Keratinocyte (primary cell): ENCODE measurements at regions not wholly inside any gene's neighbourhood (a gene's known extent, or its start where the extent isn't known, plus 50 kb on each side); places are given as distances from the start of the nearest gene placed in this dataset.

ENCODE experiments used
- DNase-seq: peaks from one replicate; pipeline ENCODE4 v3.0.0-alpha.2; 2011; ENCODE audit warnings: low read depth, missing footprints, low spot score
- FAIRE-seq: peaks from 2 replicates; lab custom pipeline; 2011; peaks lifted over from hg19 to GRCh38; lab: Jason Lieb, UNC
- H2AFZ ChIP-seq: 2 replicates; pipeline ENCODE4 v1.6.0; 2012; ENCODE audit warnings: low read length, control low read depth, inconsistent platforms; ENCODE audit not compliant: control insufficient read depth
- H3K27ac ChIP-seq: 2 replicates; pipeline ENCODE4 v1.5.1; 2011; ENCODE audit warnings: low read length; ENCODE audit not compliant: control insufficient read depth, insufficient read depth
- H3K27me3 ChIP-seq: 3 replicates; pipeline ENCODE4 v1.6.0; 2011; ENCODE audit warnings: low read length; ENCODE audit not compliant: control insufficient read depth, insufficient read depth; ENCODE audit errors: extremely low read depth
- H3K36me3 ChIP-seq, 2 experiments: 2 replicates in 1 of 2; 3 replicates in 1 of 2; pipeline ENCODE4 v1.5.1; 2011; ENCODE audit warnings: low read length in 2 of 2, mild to moderate bottlenecking in 1 of 2; ENCODE audit not compliant: control insufficient read depth in 2 of 2, insufficient read depth in 2 of 2; ENCODE audit errors: extremely low read depth in 1 of 2
- H3K4me1 ChIP-seq: 3 replicates; pipeline ENCODE4 v1.5.1; 2011; ENCODE audit warnings: low read length; ENCODE audit not compliant: control insufficient read depth, insufficient read depth; ENCODE audit errors: extremely low read depth
- H3K4me2 ChIP-seq: 3 replicates; pipeline ENCODE4 v1.6.0; 2011; ENCODE audit warnings: low read depth, low read length; ENCODE audit not compliant: control insufficient read depth, insufficient read depth; ENCODE audit errors: extremely low read depth
- H3K4me3 ChIP-seq, 3 experiments: fragments of 200-600 bp in 1 of 3; sonication (generic) in 1 of 3; 2 replicates in 2 of 3; 3 replicates in 1 of 3; pipeline ENCODE4 v1.5.1; 2011 to 2016; ENCODE audit warnings: low read length in 3 of 3, mild to moderate bottlenecking in 3 of 3, control low read depth in 2 of 3, inconsistent platforms in 1 of 3, low read depth in 1 of 3, mixed read lengths in 1 of 3, mixed run types in 1 of 3, moderate library complexity in 1 of 3; ENCODE audit not compliant: control insufficient read depth in 2 of 3, insufficient read depth in 2 of 3; ENCODE audit errors: extremely low read depth in 1 of 3
- H3K79me2 ChIP-seq: 2 replicates; pipeline ENCODE4 v1.6.0; 2012; ENCODE audit warnings: low read length; ENCODE audit not compliant: control insufficient read depth, insufficient read depth
- H3K9ac ChIP-seq: 3 replicates; pipeline ENCODE4 v1.6.0; 2011; ENCODE audit warnings: low read length; ENCODE audit not compliant: control insufficient read depth, insufficient read depth; ENCODE audit errors: extremely low read depth
- H3K9me1 ChIP-seq: 3 replicates; pipeline ENCODE4 v1.6.0; 2011; ENCODE audit warnings: low read length; ENCODE audit not compliant: control insufficient read depth, insufficient read depth; ENCODE audit errors: extremely low read depth
- H3K9me3 ChIP-seq: 2 replicates; pipeline ENCODE4 v1.5.1; 2012; ENCODE audit warnings: low read depth, low read length; ENCODE audit not compliant: control insufficient read depth
- H4K20me1 ChIP-seq: 3 replicates; pipeline ENCODE4 v1.6.0; 2011; ENCODE audit warnings: low read length; ENCODE audit not compliant: control insufficient read depth, insufficient read depth; ENCODE audit errors: extremely low read depth
- EZH2 ChIP-seq: IDR thresholded peaks from one replicate; pipeline ENCODE4 v1.6.1; 2012; ENCODE audit warnings: inconsistent platforms, mild to moderate bottlenecking, low read length, moderate library complexity
- dilution Hi-C: fragments of 300-500 bp; cut with MboI; formaldehyde crosslinking; loops from one replicate; pipeline ENCODE4 v1.7.0; 2020; ENCODE audit warnings: low sequenced_read_pairs; ENCODE audit not compliant: extremely low pct_ligation_motif_present
- TF ChIP-seq, protein P1 (sequence below), 3 experiments: IDR thresholded peaks in 1 of 3; conservative IDR thresholded peaks in 1 of 3; optimal IDR thresholded peaks in 1 of 3; 2 replicates in 2 of 3; 3 replicates in 1 of 3; pipeline versions ENCODE3 to v1.5.1; 2011; ENCODE audit warnings: low read length in 3 of 3, mild to moderate bottlenecking in 3 of 3, moderate library complexity in 2 of 3, control low read depth in 1 of 3, inconsistent platforms in 1 of 3; ENCODE audit not compliant: insufficient read depth in 2 of 3; ENCODE audit errors: extremely low read depth in 1 of 3

DNA sequence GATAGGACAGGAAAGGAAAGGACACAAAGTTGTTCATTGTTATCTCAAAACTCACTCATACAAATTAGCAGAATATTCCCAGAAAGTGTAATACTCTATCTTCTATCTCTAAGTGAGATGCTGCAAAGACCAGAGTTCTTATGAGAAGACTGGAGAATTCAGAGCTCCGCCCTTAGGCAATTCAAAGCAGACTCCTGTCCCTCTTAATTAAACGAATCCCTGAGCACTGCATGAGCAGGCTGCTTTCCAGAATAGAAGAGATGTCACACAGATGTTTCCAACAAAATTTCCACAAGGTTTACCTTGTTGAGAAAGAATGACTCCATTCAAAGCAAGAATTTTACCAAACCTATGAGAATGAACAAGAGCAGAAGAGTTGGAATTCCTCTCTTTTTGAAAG, 630.8 kb upstream of the INTU start:
- dilution Hi-C loops: no loop called here

DNA sequence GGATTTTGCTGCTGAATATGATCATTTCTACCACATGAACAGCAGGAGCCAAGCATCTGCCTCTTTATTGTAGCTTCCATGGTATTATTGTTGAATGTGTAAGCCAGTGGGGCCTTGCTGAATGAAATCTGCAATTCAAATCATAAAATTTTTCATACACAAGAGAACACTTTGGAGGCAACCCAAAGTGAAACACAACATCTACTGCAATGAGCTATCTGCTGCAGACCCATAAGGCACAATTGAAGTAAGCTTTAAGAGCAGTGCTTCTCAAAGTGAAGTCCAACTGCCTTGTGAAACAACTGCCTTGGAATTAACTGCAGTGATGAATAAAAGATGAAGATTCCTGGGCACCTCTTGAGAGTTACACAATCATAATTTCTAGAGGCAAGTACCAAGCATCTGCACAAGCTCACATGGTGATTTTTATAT, 626.3 kb upstream of the INTU start:
- no peaks in the 10 kb centered on the region for H3K4me1 ChIP-seq
- no peak overlapping the region for H3K4me3 ChIP-seq
- H2AFZ ChIP-seq: no peak overlapping the region
- no peak overlapping the region for H3K27ac ChIP-seq
- no peaks in the 10 kb centered on the region for H3K9me3 ChIP-seq
- H3K4me2 ChIP-seq: no peak overlapping the region
- DNase-seq (no peak), FAIRE-seq (no peak)
- H3K36me3 ChIP-seq: no peaks in the 10 kb centered on the region
- H3K79me2 ChIP-seq: no peaks in the 10 kb centered on the region
- H3K9ac ChIP-seq: no peak overlapping the region
- dilution Hi-C loops: no loop called here
- no peaks in the 10 kb centered on the region for H4K20me1 ChIP-seq
- no peak for TF ChIP-seq EZH2
- TF ChIP-seq, protein P1, sequence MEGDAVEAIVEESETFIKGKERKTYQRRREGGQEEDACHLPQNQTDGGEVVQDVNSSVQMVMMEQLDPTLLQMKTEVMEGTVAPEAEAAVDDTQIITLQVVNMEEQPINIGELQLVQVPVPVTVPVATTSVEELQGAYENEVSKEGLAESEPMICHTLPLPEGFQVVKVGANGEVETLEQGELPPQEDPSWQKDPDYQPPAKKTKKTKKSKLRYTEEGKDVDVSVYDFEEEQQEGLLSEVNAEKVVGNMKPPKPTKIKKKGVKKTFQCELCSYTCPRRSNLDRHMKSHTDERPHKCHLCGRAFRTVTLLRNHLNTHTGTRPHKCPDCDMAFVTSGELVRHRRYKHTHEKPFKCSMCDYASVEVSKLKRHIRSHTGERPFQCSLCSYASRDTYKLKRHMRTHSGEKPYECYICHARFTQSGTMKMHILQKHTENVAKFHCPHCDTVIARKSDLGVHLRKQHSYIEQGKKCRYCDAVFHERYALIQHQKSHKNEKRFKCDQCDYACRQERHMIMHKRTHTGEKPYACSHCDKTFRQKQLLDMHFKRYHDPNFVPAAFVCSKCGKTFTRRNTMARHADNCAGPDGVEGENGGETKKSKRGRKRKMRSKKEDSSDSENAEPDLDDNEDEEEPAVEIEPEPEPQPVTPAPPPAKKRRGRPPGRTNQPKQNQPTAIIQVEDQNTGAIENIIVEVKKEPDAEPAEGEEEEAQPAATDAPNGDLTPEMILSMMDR (optimal IDR thresholded peaks at IDR 0.05 in 1 of 3, IDR thresholded peaks at IDR 0.05 in 1 of 3, conservative IDR thresholded peaks at IDR 0.05 in 1 of 3; ENCODE audit: extremely low read depth in 1 of 3, insufficient read depth in 2 of 3, low read length in 3 of 3): no peak
- H3K9me1 ChIP-seq: no peaks in the 10 kb centered on the region
- H3K27me3 ChIP-seq: no peaks in the 10 kb centered on the region

More for the DNA sequence above, 630.8 kb upstream of the INTU start:
- H3K9me1 ChIP-seq: no peaks in the 10 kb centered on the region
- no peaks in the 10 kb centered on the region for H3K27me3 ChIP-seq
- no peak overlapping the region for H3K27ac ChIP-seq
- H3K4me1 ChIP-seq: no peaks in the 10 kb centered on the region
- no peak for TF ChIP-seq EZH2
- no peaks in the 10 kb centered on the region for H3K36me3 ChIP-seq
- DNase-seq: no peak
- no peak overlapping the region for H3K4me2 ChIP-seq
- no peak overlapping the region for H3K9ac ChIP-seq
- H4K20me1 ChIP-seq: no peaks in the 10 kb centered on the region
- no peak overlapping the region for H2AFZ ChIP-seq
- H3K9me3 ChIP-seq: no peaks in the 10 kb centered on the region
- H3K4me3 ChIP-seq: no peak overlapping the region
- no peaks in the 10 kb centered on the region for H3K79me2 ChIP-seq
- no peak for FAIRE-seq

DNA sequence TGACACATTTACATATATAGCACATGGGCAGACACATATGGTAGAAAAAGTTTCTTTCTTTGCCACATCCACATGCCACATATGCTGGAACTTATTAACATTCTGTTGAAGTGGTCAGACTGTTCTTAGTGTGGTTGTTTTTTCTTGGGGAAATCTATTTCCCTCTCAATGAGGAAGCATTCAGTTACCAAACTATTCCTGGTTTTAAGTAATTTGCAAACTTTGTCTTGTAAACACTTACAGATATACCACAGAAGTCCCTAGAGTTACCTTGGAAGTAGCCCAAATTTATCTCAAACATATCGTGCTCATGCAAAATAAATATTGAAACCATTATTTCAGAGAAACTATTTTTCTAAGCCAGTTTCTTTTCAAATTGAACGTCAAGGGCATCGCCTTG, 625.5 kb upstream of the INTU start:
- H3K4me1 ChIP-seq: no peaks in the 10 kb centered on the region
- no peaks in the 10 kb centered on the region for H3K9me3 ChIP-seq
- H3K4me2 ChIP-seq: no peak overlapping the region
- no peak overlapping the region for H3K27ac ChIP-seq
- no peaks in the 10 kb centered on the region for H4K20me1 ChIP-seq
- no peaks in the 10 kb centered on the region for H3K36me3 ChIP-seq
- no peaks in the 10 kb centered on the region for H3K9me1 ChIP-seq
- FAIRE-seq: no peak
- dilution Hi-C loops: no loop called here
- H3K79me2 ChIP-seq: no peaks in the 10 kb centered on the region
- no peaks in the 10 kb centered on the region for H3K27me3 ChIP-seq
- no peak for DNase-seq
- TF ChIP-seq EZH2: no peak
- TF ChIP-seq, protein P1 (optimal IDR thresholded peaks at IDR 0.05 in 1 of 3, IDR thresholded peaks at IDR 0.05 in 1 of 3, conservative IDR thresholded peaks at IDR 0.05 in 1 of 3; ENCODE audit: extremely low read depth in 1 of 3, insufficient read depth in 2 of 3, low read length in 3 of 3): no peak
- H2AFZ ChIP-seq: no peak overlapping the region
- H3K4me3 ChIP-seq: no peak overlapping the region
- H3K9ac ChIP-seq: no peak overlapping the region
